Fibroblast of skin of left quadriceps (primary cell): ENCODE measurements at regions not wholly inside any gene's neighbourhood (a gene's known extent, or its start where the extent isn't known, plus 50 kb on each side); places are given as distances from the start of the nearest gene placed in this dataset.

ENCODE experiments used
- DNase-seq, 2 experiments: peaks; one replicate each; pipeline ENCODE4 v3.0.0-alpha.2; 2013; ENCODE audit warnings: low read depth in 2 of 2

- no peak for DNase-seq
Measured at GRCh38 chr15:45743426-45744235, 108.8 kb downstream of the SQOR start.

GRCh38 chr15:45744236-45744589, 109.4 kb downstream of the SQOR start:
- DNase-seq: no peak

GRCh38 chr15:45747426-45747825, 112.6 kb downstream of the SQOR start:
- DNase-seq: no peak

GRCh38 chr15:45751629-45752028, 116.8 kb downstream of the SQOR start:
- DNase-seq: no peak

- DNase-seq: no peak
Measured at GRCh38 chr15:45759936-45760335, 125.1 kb downstream of the SQOR start.

- no peak for DNase-seq
Measured at GRCh38 chr15:45762726-45763125, 127.9 kb downstream of the SQOR start.

GRCh38 chr15:45763170-45763869, 128.5 kb downstream of the SQOR start:
- no peak for DNase-seq

- no peak for DNase-seq
Measured at GRCh38 chr15:45773149-45773548, 138.3 kb downstream of the SQOR start.

GRCh38 chr15:45776772-45777171, 141.9 kb downstream of the SQOR start:
- DNase-seq: no peak

- no peak for DNase-seq
Measured at GRCh38 chr15:45777781-45778180, 143.0 kb downstream of the SQOR start.

GRCh38 chr15:45780352-45780751, 145.5 kb downstream of the SQOR start:
- DNase-seq: no peak

- no peak for DNase-seq
Measured at GRCh38 chr15:45784656-45785055, 149.8 kb downstream of the SQOR start.

GRCh38 chr15:45785897-45786296, 151.1 kb downstream of the SQOR start:
- DNase-seq: no peak

GRCh38 chr15:45790325-45790943, 155.6 kb downstream of the SQOR start:
- no peak for DNase-seq

- DNase-seq: no peak
Measured at GRCh38 chr15:45794304-45794703, 159.5 kb downstream of the SQOR start.

GRCh38 chr15:45794712-45795439, 160.0 kb downstream of the SQOR start:
- DNase-seq: no peak

GRCh38 chr15:45795440-45796069, 160.7 kb downstream of the SQOR start:
- DNase-seq: no peak

- DNase-seq: no peak
Measured at GRCh38 chr15:45796433-45796832, 161.6 kb downstream of the SQOR start.

- DNase-seq: no peak
Measured at GRCh38 chr15:45799508-45799907, 164.7 kb downstream of the SQOR start.

GRCh38 chr15:45801543-45801942, 166.7 kb downstream of the SQOR start:
- DNase-seq: no peak

GRCh38 chr15:45802140-45802539, 167.3 kb downstream of the SQOR start:
- DNase-seq: no peak

- DNase-seq: no peak
Measured at GRCh38 chr15:45804028-45804427, 169.2 kb downstream of the SQOR start.
